AG09319 (cell line): ENCODE measurements at regions not wholly inside any gene's neighbourhood (a gene's known extent, or its start where the extent isn't known, plus 50 kb on each side); places are given as distances from the start of the nearest gene placed in this dataset.

ENCODE experiments used
- DNase-seq: peaks from one replicate; pipeline ENCODE4 v3.0.0-alpha.2; 2010; ENCODE audit warnings: low read depth; ENCODE audit errors: extremely low read depth
- CTCF ChIP-seq: IDR thresholded peaks from 2 replicates; pipeline ENCODE4 v1.5.1; 2011; ENCODE audit warnings: low read depth, mild to moderate bottlenecking, inconsistent platforms, low read length, moderate library complexity

DNA sequence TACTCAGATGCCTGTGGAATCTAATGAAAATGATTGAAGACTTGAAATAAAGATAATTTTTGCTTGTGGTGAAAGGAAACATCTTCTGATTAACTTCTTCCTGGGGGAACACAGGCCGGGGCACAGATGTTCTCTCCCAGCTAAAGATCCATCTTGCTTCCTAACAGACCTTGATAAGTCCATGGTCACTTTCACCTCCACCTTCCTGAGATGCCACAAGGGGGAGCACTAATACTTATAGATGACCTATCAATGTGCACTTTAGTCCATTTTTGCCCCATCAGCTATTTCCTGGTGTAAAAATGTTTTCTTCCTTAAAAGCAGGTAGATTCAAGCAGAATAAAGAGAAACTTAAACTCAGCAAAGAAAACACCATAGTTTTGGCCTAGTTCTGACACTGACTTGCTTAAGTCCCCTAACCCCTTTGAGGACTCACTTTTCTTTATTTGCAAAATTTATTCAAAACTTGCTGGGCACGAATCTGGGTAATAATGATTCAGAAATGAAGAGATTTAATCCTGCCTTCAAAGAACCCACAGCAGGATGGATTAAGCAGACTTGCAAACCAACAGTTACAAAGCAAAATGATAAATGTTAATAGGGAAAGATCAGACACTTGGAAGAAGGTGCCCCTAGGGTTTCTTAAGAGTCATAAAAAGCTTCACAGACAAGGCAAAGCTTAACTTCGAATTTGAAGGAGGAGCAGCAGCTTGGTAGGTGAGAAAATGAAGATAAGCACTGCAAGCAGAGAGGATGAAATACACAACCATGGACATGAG lies 158.7 kb downstream of the RAB38 start:
- peak; percentile 84 for TF ChIP-seq CTCF
- peak; percentile 73 for DNase-seq

GRCh38 chr11:88015170-88015569 lies 160.1 kb downstream of the RAB38 start:
- no peak for DNase-seq
- no peak for TF ChIP-seq CTCF

GRCh38 chr11:88013508-88014065 lies 161.7 kb downstream of the RAB38 start:
- TF ChIP-seq CTCF = no peak
- no peak for DNase-seq

DNA sequence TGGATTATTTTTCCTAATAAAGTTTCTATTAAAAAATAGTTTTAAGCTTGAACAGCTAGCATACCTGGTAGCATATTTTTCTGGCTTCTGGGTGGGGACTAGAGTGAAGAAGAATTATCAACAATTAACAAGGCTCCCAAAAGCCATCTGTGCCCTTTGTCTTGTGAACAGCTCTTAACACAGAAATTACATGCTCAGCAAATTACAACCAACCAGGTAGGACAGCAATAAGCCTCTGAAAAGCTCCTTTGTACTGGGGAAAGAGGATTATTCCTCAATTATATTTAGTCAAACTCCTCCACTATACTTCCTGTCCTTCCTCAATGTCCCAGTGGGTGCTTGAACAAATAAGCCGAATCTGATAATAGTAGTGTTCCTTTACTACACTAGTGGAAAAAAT lies 162.8 kb downstream of the RAB38 start:
- TF ChIP-seq CTCF = no peak
- DNase-seq = no peak

- no peak for DNase-seq
- no peak for TF ChIP-seq CTCF
Measured at GRCh38 chr11:87976009-87976408, 199.2 kb downstream of the RAB38 start.

GRCh38 chr11:87974797-87975196 lies 200.4 kb downstream of the RAB38 start:
- TF ChIP-seq CTCF = no peak
- no peak for DNase-seq

DNA sequence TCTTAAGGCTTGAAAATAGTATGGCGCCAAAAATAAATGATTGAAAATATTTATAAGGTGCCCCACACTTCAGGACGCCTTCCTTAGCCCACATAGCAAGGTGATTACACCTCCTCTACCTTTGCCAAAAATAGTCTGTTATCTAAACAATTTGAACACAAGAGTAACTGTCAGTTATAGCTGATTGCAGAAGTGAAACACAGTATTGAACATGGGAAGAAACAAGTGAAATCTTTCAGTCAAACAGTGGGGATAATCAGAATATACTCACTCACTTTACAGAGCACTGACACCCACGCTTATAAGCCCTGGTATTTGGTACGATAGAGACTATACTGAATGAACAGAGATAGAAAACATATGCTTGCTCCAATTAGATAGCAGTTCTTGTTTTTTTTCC lies 203.1 kb downstream of the RAB38 start:
- no peak for TF ChIP-seq CTCF
- no peak for DNase-seq
